Common myeloid progenitor, CD34-positive (primary cell): ENCODE measurements at regions not wholly inside any gene's neighbourhood (a gene's known extent, or its start where the extent isn't known, plus 50 kb on each side); places are given as distances from the start of the nearest gene placed in this dataset.
"Not testable (repeated sequence)": the region's sequence is repeated elsewhere in the genome, so short reads cannot be mapped to it uniquely, and the experiment has no call there.

Source experiments
- CTCF ChIA-PET: fragments of 350-600 bp; sonication (Branson Sonifier 250); formaldehyde crosslinking; loops from one replicate; lab custom pipeline; 2021; ENCODE audit warnings: antibody characterized with exemption; lab: Charles Lee
- POLR2A ChIA-PET: fragments of 350-600 bp; sonication (Branson Sonifier 250); formaldehyde crosslinking; loops from one replicate; lab custom pipeline; 2021; ENCODE audit warnings: antibody characterized with exemption; lab: Charles Lee
- DNase-seq, 3 donors: peaks; one replicate each; pipeline versions ENCODE4 v3.0.0 to v3.0.0-alpha.2; 2013
- H3K27ac ChIP-seq, 2 experiments: 1 replicate in 1 of 2; 2 replicates in 1 of 2; pipeline ENCODE4 v1.7.0; 2013; ENCODE audit warnings: inconsistent platforms in 2 of 2, low read length in 2 of 2, mild to moderate bottlenecking in 2 of 2, low read depth in 1 of 2, moderate library complexity in 1 of 2; ENCODE audit not compliant: severe bottlenecking in 2 of 2, insufficient read depth in 1 of 2, poor library complexity in 1 of 2
- H3K27me3 ChIP-seq, 5 experiments: replicated peaks in 2 of 5; 1 replicate in 3 of 5; 2 replicates in 2 of 5; pipeline versions ENCODE4 v1.6.1 to v1.7.0; 2013; ENCODE audit warnings: low read length in 4 of 5, mild to moderate bottlenecking in 2 of 5, moderate library complexity in 2 of 5, inconsistent platforms in 1 of 5; ENCODE audit not compliant: insufficient read depth in 5 of 5, control insufficient read depth in 4 of 5
- H3K36me3 ChIP-seq, 4 experiments: 1 replicate in 2 of 4; 2 replicates in 2 of 4; pipeline versions ENCODE4 v1.6.1 to v1.7.0; 2013; ENCODE audit warnings: low read length in 3 of 4, control low read depth in 1 of 4, mild to moderate bottlenecking in 1 of 4; ENCODE audit not compliant: control insufficient read depth in 4 of 4, insufficient read depth in 4 of 4
- H3K4me1 ChIP-seq, 4 experiments: 1 replicate in 3 of 4; 2 replicates in 1 of 4; pipeline versions ENCODE4 v1.6.1 to v1.7.1; 2013; ENCODE audit warnings: low read length in 3 of 4, mild to moderate bottlenecking in 3 of 4, control low read depth in 1 of 4, inconsistent platforms in 1 of 4, moderate library complexity in 1 of 4; ENCODE audit not compliant: control insufficient read depth in 4 of 4, insufficient read depth in 4 of 4; ENCODE audit errors: control extremely low read depth in 1 of 4
- H3K4me3 ChIP-seq, 7 experiments: 1 replicate in 4 of 7; 2 replicates in 3 of 7; pipeline versions ENCODE4 v1.5.1 to v1.7.0; 2013; ENCODE audit warnings: mild to moderate bottlenecking in 7 of 7, low read length in 6 of 7, moderate library complexity in 6 of 7, inconsistent platforms in 2 of 7, low read depth in 2 of 7, control low read depth in 1 of 7; ENCODE audit not compliant: insufficient read depth in 4 of 7, control insufficient read depth in 1 of 7; ENCODE audit errors: extremely low read depth in 1 of 7
- H3K9me3 ChIP-seq, 5 experiments: 1 replicate in 4 of 5; 2 replicates in 1 of 5; pipeline versions ENCODE4 v1.6.1 to v1.7.1; 2013; ENCODE audit warnings: low read length in 4 of 5, mild to moderate bottlenecking in 2 of 5, inconsistent platforms in 1 of 5, low read depth in 1 of 5, moderate library complexity in 1 of 5; ENCODE audit not compliant: control insufficient read depth in 4 of 5, insufficient read depth in 2 of 5; ENCODE audit errors: control extremely low read depth in 1 of 5
- WGBS: methylation state at CpG from one replicate; pipeline ENCODE4 v1.1.5; 2013; ENCODE audit not compliant: insufficient coverage; 5-methylcytosine and 5-hydroxymethylcytosine counted together

GRCh38 chr9:129430940-129431643 lies 189.8 kb downstream of the C9orf50 start:
- ChIA-PET POLR2A (no interaction called here), CTCF (interaction anchor here (1.2 to 1.7 kb wide), 4 partner anchors 8 to 29 kb away, joined by 3 to 5 read pairs (median 4); no protein-coding TSS in a partner anchor)
- Histone ChIP-seq H3K27me3 (no peaks in the 10 kb centered on the region), H3K36me3 (no peaks in the 10 kb centered on the region), H3K27ac (no peak overlapping the region), H3K4me3 (no peak overlapping the region), H3K4me1 (peaks cover 0 to 21% (median under 1%) of the 10 kb centered on the region in 4 experiments), H3K9me3 (no peaks in the 10 kb centered on the region)
- no peak for DNase-seq
- WGBS, result 95% methylated on average over 17 of the region's 18 CpGs

GRCh38 chr9:129428864-129429577 lies 191.9 kb downstream of the C9orf50 start:
- Histone ChIP-seq H3K27me3 (no peaks in the 10 kb centered on the region), H3K4me1 (peaks cover 0 to 21% (median 0%) of the 10 kb centered on the region in 4 experiments), H3K36me3 (no peaks in the 10 kb centered on the region), H3K9me3 (no peaks in the 10 kb centered on the region), H3K27ac (no peak overlapping the region), H3K4me3 (no peak overlapping the region)
- CTCF ChIA-PET, result no interaction called here
- WGBS, result 91% methylated on average over 9 of the region's 9 CpGs
- no peak for DNase-seq
- POLR2A ChIA-PET, result no interaction called here

DNA sequence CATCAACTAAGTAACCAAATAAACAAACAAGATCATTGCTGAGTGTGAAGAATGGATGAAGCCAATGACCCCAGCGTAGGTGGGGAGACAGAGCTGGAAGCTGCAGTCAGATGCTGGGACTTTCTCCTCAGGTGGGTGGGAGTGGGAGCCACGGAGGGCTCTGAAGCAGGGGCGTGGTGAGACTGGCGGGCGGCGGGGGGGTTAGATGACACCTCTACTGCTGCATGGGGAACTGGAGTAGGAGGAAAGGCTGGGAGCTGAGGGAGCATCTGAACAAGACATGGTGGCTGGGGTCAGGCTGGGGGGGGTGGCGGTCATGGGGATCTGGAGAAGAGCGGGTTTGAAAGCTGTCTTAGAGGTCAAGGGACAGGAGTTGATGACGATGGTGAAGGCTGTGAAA lies 193.8 kb downstream of the C9orf50 start:
- Histone ChIP-seq H3K36me3 (no peaks in the 10 kb centered on the region), H3K4me3 (no peak overlapping the region), H3K4me1 (peaks cover 0 to 29% (median 12%) of the 10 kb centered on the region in 4 experiments), H3K27me3 (no peaks in the 10 kb centered on the region), H3K27ac (no peak overlapping the region), H3K9me3 (no peaks in the 10 kb centered on the region)
- CTCF ChIA-PET, result interaction anchor here (0.6 to 1.3 kb wide), 4 partner anchors 10 to 254 kb away, joined by 3 read pairs; no protein-coding TSS in a partner anchor
- POLR2A ChIA-PET, result interaction anchor here (0.6 to 1.4 kb wide), 3 partner anchors 10 to 190 kb away, joined by 3 to 5 read pairs (median 4); no protein-coding TSS in a partner anchor
- DNase-seq, result no peak
- 76% methylated on average over 8 of the region's 9 CpGs for WGBS

- H3K27ac ChIP-seq, DNase-seq, POLR2A ChIA-PET, H3K27me3 ChIP-seq, H3K4me3 ChIP-seq, H3K9me3 ChIP-seq, H3K36me3 ChIP-seq: not testable (repeated sequence)
- peaks cover 0 to 26% (median 13%) of the 10 kb centered on the region in 4 experiments for H3K4me1 ChIP-seq
- CTCF ChIA-PET, result interaction anchor here (1.6 kb wide), 2 partner anchors 8 to 103 kb away, joined by 4 to 5 read pairs; no protein-coding TSS in a partner anchor
- WGBS, result 90% methylated on average over 2 of the region's 8 CpGs
Observed at GRCh38 chr9:129423755-129424154, 197.1 kb downstream of the C9orf50 start.

DNA sequence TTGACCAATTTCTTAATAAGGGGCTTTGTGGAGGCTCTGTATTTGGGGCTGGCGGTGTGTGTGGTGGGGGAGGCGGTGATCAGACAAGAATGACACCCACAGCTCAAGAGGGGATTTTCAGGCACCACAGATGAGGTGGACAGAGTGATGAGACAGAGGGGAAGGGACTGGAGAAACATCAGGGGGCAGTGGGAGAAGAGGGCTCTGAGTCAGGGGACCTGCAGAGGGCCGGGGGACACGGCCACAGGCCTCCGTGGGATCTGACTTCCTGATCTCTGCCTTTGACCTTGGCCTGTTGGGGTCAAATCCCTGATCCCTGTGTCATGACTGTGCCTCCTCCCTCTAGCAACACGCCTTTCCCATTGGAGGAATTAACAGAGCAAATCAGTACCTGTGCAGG lies 197.7 kb downstream of the C9orf50 start:
- POLR2A ChIA-PET, result no interaction called here
- Histone ChIP-seq H3K4me1 (peaks cover 0 to 24% (median 13%) of the 10 kb centered on the region in 4 experiments), H3K4me3 (no peak overlapping the region), H3K27ac (no peak overlapping the region), H3K9me3 (no peaks in the 10 kb centered on the region), H3K27me3 (no peaks in the 10 kb centered on the region), H3K36me3 (no peaks in the 10 kb centered on the region)
- 64% methylated on average over 5 of the region's 6 CpGs for WGBS
- DNase-seq, result peak in 2 of 3 donors; percentile 63 to 70
- CTCF ChIA-PET, result interaction anchor here (1.0 to 1.6 kb wide), 2 partner anchors 9 to 13 kb away, joined by 3 to 4 read pairs; no protein-coding TSS in a partner anchor

- Histone ChIP-seq H3K27me3 (no peaks in the 10 kb centered on the region), H3K27ac (peak overlapping the region in 1 of 2 experiments; percentile 21), H3K9me3 (no peaks in the 10 kb centered on the region), H3K36me3 (no peaks in the 10 kb centered on the region), H3K4me1 (peaks cover 0 to 24% (median 13%) of the 10 kb centered on the region in 4 experiments), H3K4me3 (peak overlapping the region in 1 of 7 experiments; percentile 38)
- POLR2A ChIA-PET, result no interaction called here
- DNase-seq, result peak in 2 of 3 donors; percentile 59 to 69
- CTCF ChIA-PET, result interaction anchor here (1.0 to 1.6 kb wide), 2 partner anchors 9 to 13 kb away, joined by 3 to 4 read pairs; no protein-coding TSS in a partner anchor
- WGBS, result 0% methylated on average over 5 of the region's 12 CpGs
Observed at GRCh38 chr9:129422843-129423192, 198.1 kb downstream of the C9orf50 start.
